ENCODE measurements at regions not wholly inside any gene's neighbourhood (a gene's known extent, or its start where the extent isn't known, plus 50 kb on each side); places are given as distances from the start of the nearest gene placed in this dataset.

DNA sequence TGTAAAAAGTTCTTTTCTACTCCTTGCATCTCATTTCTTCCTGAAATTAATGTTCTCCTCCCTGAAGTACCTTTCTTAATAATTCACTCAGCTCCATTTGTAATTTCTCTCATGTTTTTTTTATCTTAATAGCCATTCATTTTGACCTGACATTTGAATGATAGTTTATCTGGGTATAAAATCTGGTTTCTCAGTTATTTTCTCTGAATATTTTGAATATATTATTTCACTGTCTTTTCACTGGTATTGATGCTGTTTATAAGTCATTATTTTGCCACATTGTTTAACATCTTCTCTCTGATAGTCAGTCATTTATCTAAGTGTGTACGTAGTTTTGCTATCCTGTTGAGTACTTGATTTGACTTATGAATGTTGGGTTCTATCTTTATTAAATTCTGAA, 68.8 kb upstream of the ARHGAP18 start:
- Histone ChIP-seq H3K79me2 (ENCODE audit: insufficient read depth, low read length) (no peaks in the 10 kb centered on the region), H3K36me3 (ENCODE audit: insufficient read depth, low read length) (no peaks in the 10 kb centered on the region), H4K20me1 (ENCODE audit: insufficient read depth, low read length) (no peaks in the 10 kb centered on the region), H3K27ac (ENCODE audit: low read depth, low read length) (no peak overlapping the region), H3K4me1 (ENCODE audit: insufficient read depth, low read length) (no peaks in the 10 kb centered on the region), H3K27me3 (ENCODE audit: insufficient read depth, low read length) (no peaks in the 10 kb centered on the region), H3K9me3 (ENCODE audit: low read depth, low read length) (no peaks in the 10 kb centered on the region), H3K4me3 (ENCODE audit: insufficient read depth, low read length) (no peak overlapping the region), H2AFZ (ENCODE audit: low read length) (no peak overlapping the region), H3K4me2 (ENCODE audit: insufficient read depth, low read length) (no peak overlapping the region)
- TF ChIP-seq, protein P1, sequence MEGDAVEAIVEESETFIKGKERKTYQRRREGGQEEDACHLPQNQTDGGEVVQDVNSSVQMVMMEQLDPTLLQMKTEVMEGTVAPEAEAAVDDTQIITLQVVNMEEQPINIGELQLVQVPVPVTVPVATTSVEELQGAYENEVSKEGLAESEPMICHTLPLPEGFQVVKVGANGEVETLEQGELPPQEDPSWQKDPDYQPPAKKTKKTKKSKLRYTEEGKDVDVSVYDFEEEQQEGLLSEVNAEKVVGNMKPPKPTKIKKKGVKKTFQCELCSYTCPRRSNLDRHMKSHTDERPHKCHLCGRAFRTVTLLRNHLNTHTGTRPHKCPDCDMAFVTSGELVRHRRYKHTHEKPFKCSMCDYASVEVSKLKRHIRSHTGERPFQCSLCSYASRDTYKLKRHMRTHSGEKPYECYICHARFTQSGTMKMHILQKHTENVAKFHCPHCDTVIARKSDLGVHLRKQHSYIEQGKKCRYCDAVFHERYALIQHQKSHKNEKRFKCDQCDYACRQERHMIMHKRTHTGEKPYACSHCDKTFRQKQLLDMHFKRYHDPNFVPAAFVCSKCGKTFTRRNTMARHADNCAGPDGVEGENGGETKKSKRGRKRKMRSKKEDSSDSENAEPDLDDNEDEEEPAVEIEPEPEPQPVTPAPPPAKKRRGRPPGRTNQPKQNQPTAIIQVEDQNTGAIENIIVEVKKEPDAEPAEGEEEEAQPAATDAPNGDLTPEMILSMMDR (IDR thresholded peaks at IDR 0.05; ENCODE audit: extremely low read depth, low read depth, low read length): no peak
- no peak for DNase-seq (ENCODE audit: insufficient read length, low spot score, missing footprints)

- TF ChIP-seq, protein P1 (IDR thresholded peaks at IDR 0.05; ENCODE audit: extremely low read depth, low read depth, low read length): no peak
- Histone ChIP-seq H3K79me2 (ENCODE audit: insufficient read depth, low read length) (no peaks in the 10 kb centered on the region), H3K4me2 (ENCODE audit: insufficient read depth, low read length) (no peak overlapping the region), H3K4me3 (ENCODE audit: insufficient read depth, low read length) (no peak overlapping the region), H3K4me1 (ENCODE audit: insufficient read depth, low read length) (no peaks in the 10 kb centered on the region), H3K9me3 (ENCODE audit: low read depth, low read length) (no peaks in the 10 kb centered on the region), H2AFZ (ENCODE audit: low read length) (no peak overlapping the region), H3K27ac (ENCODE audit: low read depth, low read length) (no peak overlapping the region), H3K36me3 (ENCODE audit: insufficient read depth, low read length) (no peaks in the 10 kb centered on the region), H4K20me1 (ENCODE audit: insufficient read depth, low read length) (no peaks in the 10 kb centered on the region), H3K27me3 (ENCODE audit: insufficient read depth, low read length) (no peaks in the 10 kb centered on the region)
- DNase-seq (ENCODE audit: insufficient read length, low spot score, missing footprints): no peak
These were observed 67.4 kb upstream of the ARHGAP18 start for GRCh38 chr6:129777371-129777770.

GRCh38 chr6:129776542-129777330, 66.8 kb upstream of the ARHGAP18 start:
- TF ChIP-seq, protein P1 (IDR thresholded peaks at IDR 0.05; ENCODE audit: extremely low read depth, low read depth, low read length): no peak
- H3K36me3 ChIP-seq (ENCODE audit: insufficient read depth, low read length): no peaks in the 10 kb centered on the region
- no peaks in the 10 kb centered on the region for H3K4me1 ChIP-seq (ENCODE audit: insufficient read depth, low read length)
- no peak for DNase-seq (ENCODE audit: insufficient read length, low spot score, missing footprints)
- H2AFZ ChIP-seq (ENCODE audit: low read length): no peak overlapping the region
- no peaks in the 10 kb centered on the region for H3K27me3 ChIP-seq (ENCODE audit: insufficient read depth, low read length)
- no peaks in the 10 kb centered on the region for H3K9me3 ChIP-seq (ENCODE audit: low read depth, low read length)
- H3K4me2 ChIP-seq (ENCODE audit: insufficient read depth, low read length): no peak overlapping the region
- no peaks in the 10 kb centered on the region for H3K79me2 ChIP-seq (ENCODE audit: insufficient read depth, low read length)
- no peaks in the 10 kb centered on the region for H4K20me1 ChIP-seq (ENCODE audit: insufficient read depth, low read length)
- no peak overlapping the region for H3K27ac ChIP-seq (ENCODE audit: low read depth, low read length)
- H3K4me3 ChIP-seq (ENCODE audit: insufficient read depth, low read length): no peak overlapping the region

DNA sequence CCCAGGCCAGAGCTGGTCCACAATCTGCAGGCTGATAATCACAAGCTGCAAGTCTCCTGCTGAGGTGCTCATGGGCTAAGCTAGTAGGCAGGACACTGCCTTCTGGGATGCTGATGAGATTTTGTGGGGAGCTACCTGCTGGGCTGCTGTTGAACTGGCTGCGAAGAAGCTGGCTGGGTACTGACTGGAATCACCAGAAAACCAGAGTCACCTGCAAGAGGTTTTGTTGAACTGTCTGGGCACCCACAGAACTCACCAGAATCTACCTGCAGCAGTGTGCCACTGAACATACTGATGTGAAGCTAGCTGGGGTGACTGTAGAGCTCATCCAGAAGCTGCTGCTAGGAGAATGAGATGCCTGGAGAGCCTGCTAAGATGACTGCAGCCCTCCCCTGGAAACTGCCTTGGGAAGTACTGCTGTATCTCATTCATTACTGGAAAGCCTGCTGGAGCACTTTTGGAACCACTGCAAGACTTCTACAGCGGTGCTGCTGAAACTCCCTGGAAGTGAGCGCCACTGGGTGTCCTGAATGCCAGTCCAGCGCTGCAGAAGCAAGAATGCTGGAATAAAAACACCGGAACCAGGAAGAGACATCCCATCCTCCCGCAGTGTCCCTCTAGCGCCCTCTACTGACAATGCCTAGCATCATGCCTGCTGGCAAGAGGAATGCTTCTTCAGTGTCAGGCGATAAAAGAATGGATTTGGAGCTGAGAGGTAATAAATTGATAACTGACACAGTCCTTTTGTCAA, 64.9 kb upstream of the ARHGAP18 start:
- TF ChIP-seq, protein P1 (IDR thresholded peaks at IDR 0.05; ENCODE audit: extremely low read depth, low read depth, low read length): peak; percentile 100
- Histone ChIP-seq H3K4me3 (ENCODE audit: insufficient read depth, low read length) (peak overlapping the region; percentile 50), H3K27ac (ENCODE audit: low read depth, low read length) (no peak overlapping the region), H2AFZ (ENCODE audit: low read length) (peak overlapping the region; percentile 76), H4K20me1 (ENCODE audit: insufficient read depth, low read length) (no peaks in the 10 kb centered on the region), H3K4me2 (ENCODE audit: insufficient read depth, low read length) (peak overlapping the region; percentile 87), H3K79me2 (ENCODE audit: insufficient read depth, low read length) (no peaks in the 10 kb centered on the region), H3K9me3 (ENCODE audit: low read depth, low read length) (no peaks in the 10 kb centered on the region), H3K4me1 (ENCODE audit: insufficient read depth, low read length) (no peaks in the 10 kb centered on the region), H3K36me3 (ENCODE audit: insufficient read depth, low read length) (no peaks in the 10 kb centered on the region), H3K27me3 (ENCODE audit: insufficient read depth, low read length) (no peaks in the 10 kb centered on the region)
- DNase-seq (ENCODE audit: insufficient read length, low spot score, missing footprints): peak; percentile 81
